ENCODE measurements at regions not wholly inside any gene's neighbourhood (a gene's known extent, or its start where the extent isn't known, plus 50 kb on each side); places are given as distances from the start of the nearest gene placed in this dataset.

- Mint-ChIP-seq H3K36me3 (ENCODE audit: low read depth) (no peaks in the 10 kb centered on the region), H3K4me1 (no peaks in the 10 kb centered on the region), H3K27me3 (no peaks in the 10 kb centered on the region), H3K4me3 (no peak overlapping the region), H3K27ac (no peak overlapping the region)
- DNase-seq (no peak), ATAC-seq (no peak)
- H3K9me3 ChIP-seq (ENCODE audit: control insufficient read depth, low read length, poor library complexity, severe bottlenecking) = no peaks in the 10 kb centered on the region
Measured at GRCh38 chr3:89974903-89975519, 867.6 kb downstream of the EPHA3 start.

- no peaks in the 10 kb centered on the region for H3K9me3 ChIP-seq (ENCODE audit: control insufficient read depth, low read length, poor library complexity, severe bottlenecking)
- DNase-seq (no peak), ATAC-seq (no peak)
- no peaks in the 10 kb centered on the region for H3K27me3 Mint-ChIP-seq
- H3K27ac Mint-ChIP-seq = no peak overlapping the region
- H3K4me3 Mint-ChIP-seq = no peak overlapping the region
- no peaks in the 10 kb centered on the region for H3K36me3 Mint-ChIP-seq (ENCODE audit: low read depth)
- H3K4me1 Mint-ChIP-seq = no peaks in the 10 kb centered on the region
Measured at GRCh38 chr3:89983449-89983848, 876.0 kb downstream of the EPHA3 start.

GRCh38 chr3:90005281-90005847 is 897.9 kb downstream of the EPHA3 start:
- ATAC-seq (no peak), DNase-seq (no peak)
- Mint-ChIP-seq H3K27ac (no peak overlapping the region), H3K4me3 (no peak overlapping the region), H3K36me3 (ENCODE audit: low read depth) (no peaks in the 10 kb centered on the region), H3K27me3 (no peaks in the 10 kb centered on the region), H3K4me1 (no peaks in the 10 kb centered on the region)
- H3K9me3 ChIP-seq (ENCODE audit: control insufficient read depth, low read length, poor library complexity, severe bottlenecking) = no peaks in the 10 kb centered on the region

GRCh38 chr3:90007778-90008499 is 900.5 kb downstream of the EPHA3 start:
- Mint-ChIP-seq H3K27ac (no peak overlapping the region), H3K27me3 (no peaks in the 10 kb centered on the region), H3K36me3 (ENCODE audit: low read depth) (no peaks in the 10 kb centered on the region), H3K4me3 (no peak overlapping the region), H3K4me1 (no peaks in the 10 kb centered on the region)
- no peak for DNase-seq
- no peaks in the 10 kb centered on the region for H3K9me3 ChIP-seq (ENCODE audit: control insufficient read depth, low read length, poor library complexity, severe bottlenecking)
- ATAC-seq = no peak

GRCh38 chr3:90010341-90010740 is 902.9 kb downstream of the EPHA3 start:
- no peaks in the 10 kb centered on the region for H3K36me3 Mint-ChIP-seq (ENCODE audit: low read depth)
- no peaks in the 10 kb centered on the region for H3K27me3 Mint-ChIP-seq
- ATAC-seq (no peak), DNase-seq (no peak)
- H3K4me1 Mint-ChIP-seq = no peaks in the 10 kb centered on the region
- no peaks in the 10 kb centered on the region for H3K9me3 ChIP-seq (ENCODE audit: control insufficient read depth, low read length, poor library complexity, severe bottlenecking)
- H3K4me3 Mint-ChIP-seq = no peak overlapping the region
- no peak overlapping the region for H3K27ac Mint-ChIP-seq

- no peak overlapping the region for H3K4me3 Mint-ChIP-seq
- DNase-seq (no peak), ATAC-seq (no peak)
- H3K4me1 Mint-ChIP-seq = no peaks in the 10 kb centered on the region
- H3K36me3 Mint-ChIP-seq (ENCODE audit: low read depth) = no peaks in the 10 kb centered on the region
- H3K9me3 ChIP-seq (ENCODE audit: control insufficient read depth, low read length, poor library complexity, severe bottlenecking) = no peaks in the 10 kb centered on the region
- no peak overlapping the region for H3K27ac Mint-ChIP-seq
- H3K27me3 Mint-ChIP-seq = no peaks in the 10 kb centered on the region
Measured at GRCh38 chr3:90011131-90011530, 903.7 kb downstream of the EPHA3 start.

GRCh38 chr3:90011596-90011995 is 904.2 kb downstream of the EPHA3 start:
- H3K27ac Mint-ChIP-seq = no peak overlapping the region
- no peaks in the 10 kb centered on the region for H3K4me1 Mint-ChIP-seq
- H3K4me3 Mint-ChIP-seq = no peak overlapping the region
- H3K27me3 Mint-ChIP-seq = no peaks in the 10 kb centered on the region
- ATAC-seq (no peak), DNase-seq (no peak)
- H3K36me3 Mint-ChIP-seq (ENCODE audit: low read depth) = no peaks in the 10 kb centered on the region
- no peaks in the 10 kb centered on the region for H3K9me3 ChIP-seq (ENCODE audit: control insufficient read depth, low read length, poor library complexity, severe bottlenecking)

GRCh38 chr3:90011996-90012395 is 904.6 kb downstream of the EPHA3 start:
- H3K9me3 ChIP-seq (ENCODE audit: control insufficient read depth, low read length, poor library complexity, severe bottlenecking) = no peaks in the 10 kb centered on the region
- Mint-ChIP-seq H3K27ac (no peak overlapping the region), H3K4me3 (no peak overlapping the region), H3K36me3 (ENCODE audit: low read depth) (no peaks in the 10 kb centered on the region), H3K27me3 (no peaks in the 10 kb centered on the region), H3K4me1 (no peaks in the 10 kb centered on the region)
- ATAC-seq (no peak), DNase-seq (no peak)

- ATAC-seq = no peak
- Mint-ChIP-seq H3K27ac (no peak overlapping the region), H3K4me1 (no peaks in the 10 kb centered on the region), H3K4me3 (no peak overlapping the region), H3K36me3 (ENCODE audit: low read depth) (no peaks in the 10 kb centered on the region), H3K27me3 (no peaks in the 10 kb centered on the region)
- no peak for DNase-seq
- H3K9me3 ChIP-seq (ENCODE audit: control insufficient read depth, low read length, poor library complexity, severe bottlenecking) = no peaks in the 10 kb centered on the region
Measured at GRCh38 chr3:90015688-90016356, 908.4 kb downstream of the EPHA3 start.

- DNase-seq = no peak
- Mint-ChIP-seq H3K4me1 (no peaks in the 10 kb centered on the region), H3K36me3 (ENCODE audit: low read depth) (no peaks in the 10 kb centered on the region), H3K27me3 (no peaks in the 10 kb centered on the region), H3K27ac (no peak overlapping the region), H3K4me3 (no peak overlapping the region)
- H3K9me3 ChIP-seq (ENCODE audit: control insufficient read depth, low read length, poor library complexity, severe bottlenecking) = no peaks in the 10 kb centered on the region
- ATAC-seq = no peak
Measured at GRCh38 chr3:90016555-90016954, 909.1 kb downstream of the EPHA3 start.

GRCh38 chr3:90018779-90019178 is 911.4 kb downstream of the EPHA3 start:
- no peaks in the 10 kb centered on the region for H3K9me3 ChIP-seq (ENCODE audit: control insufficient read depth, low read length, poor library complexity, severe bottlenecking)
- no peaks in the 10 kb centered on the region for H3K27me3 Mint-ChIP-seq
- no peak overlapping the region for H3K27ac Mint-ChIP-seq
- no peak overlapping the region for H3K4me3 Mint-ChIP-seq
- ATAC-seq = no peak
- no peaks in the 10 kb centered on the region for H3K36me3 Mint-ChIP-seq (ENCODE audit: low read depth)
- DNase-seq = no peak
- H3K4me1 Mint-ChIP-seq = no peaks in the 10 kb centered on the region

- no peaks in the 10 kb centered on the region for H3K9me3 ChIP-seq (ENCODE audit: control insufficient read depth, low read length, poor library complexity, severe bottlenecking)
- no peaks in the 10 kb centered on the region for H3K27me3 Mint-ChIP-seq
- H3K27ac Mint-ChIP-seq = no peak overlapping the region
- no peaks in the 10 kb centered on the region for H3K4me1 Mint-ChIP-seq
- no peak for DNase-seq
- H3K4me3 Mint-ChIP-seq = no peak overlapping the region
- no peak for ATAC-seq
- H3K36me3 Mint-ChIP-seq (ENCODE audit: low read depth) = no peaks in the 10 kb centered on the region
Measured at GRCh38 chr3:90025019-90025418, 917.6 kb downstream of the EPHA3 start.

- H3K36me3 Mint-ChIP-seq (ENCODE audit: low read depth) = no peaks in the 10 kb centered on the region
- no peak overlapping the region for H3K27ac Mint-ChIP-seq
- H3K4me3 Mint-ChIP-seq = no peak overlapping the region
- H3K9me3 ChIP-seq (ENCODE audit: control insufficient read depth, low read length, poor library complexity, severe bottlenecking) = no peaks in the 10 kb centered on the region
- ATAC-seq (no peak), DNase-seq (no peak)
- H3K4me1 Mint-ChIP-seq = no peaks in the 10 kb centered on the region
- no peaks in the 10 kb centered on the region for H3K27me3 Mint-ChIP-seq
Measured at GRCh38 chr3:90026406-90026805, 919.0 kb downstream of the EPHA3 start.

Measured in T-helper 17 cell (primary cell).